ENCODE measurements at regions not wholly inside any gene's neighbourhood (a gene's known extent, or its start where the extent isn't known, plus 50 kb on each side); places are given as distances from the start of the nearest gene placed in this dataset.

DNA sequence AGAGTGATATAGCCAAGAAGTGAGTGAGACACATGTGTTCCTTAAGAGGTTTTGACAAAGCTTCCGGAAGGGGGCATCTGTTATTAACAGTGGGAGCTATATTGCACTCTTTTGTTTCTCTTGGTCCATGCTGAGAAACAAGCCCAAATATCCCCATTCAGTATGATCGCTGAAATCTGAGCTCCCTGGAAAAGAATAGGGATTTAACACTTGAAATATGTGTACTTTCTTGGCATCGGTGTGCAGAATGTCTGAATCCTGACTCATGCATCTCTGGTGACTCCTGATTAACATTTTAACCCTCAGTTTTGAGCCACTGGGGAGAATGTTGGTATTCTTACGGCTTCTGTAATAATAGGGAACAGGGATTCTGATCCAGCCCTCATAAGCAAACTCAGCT, 448.1 kb downstream of the TSN start:
- no peak for TF ChIP-seq POLR2A (IDR thresholded peaks at IDR 0.05)
- TF ChIP-seq, protein P1, sequence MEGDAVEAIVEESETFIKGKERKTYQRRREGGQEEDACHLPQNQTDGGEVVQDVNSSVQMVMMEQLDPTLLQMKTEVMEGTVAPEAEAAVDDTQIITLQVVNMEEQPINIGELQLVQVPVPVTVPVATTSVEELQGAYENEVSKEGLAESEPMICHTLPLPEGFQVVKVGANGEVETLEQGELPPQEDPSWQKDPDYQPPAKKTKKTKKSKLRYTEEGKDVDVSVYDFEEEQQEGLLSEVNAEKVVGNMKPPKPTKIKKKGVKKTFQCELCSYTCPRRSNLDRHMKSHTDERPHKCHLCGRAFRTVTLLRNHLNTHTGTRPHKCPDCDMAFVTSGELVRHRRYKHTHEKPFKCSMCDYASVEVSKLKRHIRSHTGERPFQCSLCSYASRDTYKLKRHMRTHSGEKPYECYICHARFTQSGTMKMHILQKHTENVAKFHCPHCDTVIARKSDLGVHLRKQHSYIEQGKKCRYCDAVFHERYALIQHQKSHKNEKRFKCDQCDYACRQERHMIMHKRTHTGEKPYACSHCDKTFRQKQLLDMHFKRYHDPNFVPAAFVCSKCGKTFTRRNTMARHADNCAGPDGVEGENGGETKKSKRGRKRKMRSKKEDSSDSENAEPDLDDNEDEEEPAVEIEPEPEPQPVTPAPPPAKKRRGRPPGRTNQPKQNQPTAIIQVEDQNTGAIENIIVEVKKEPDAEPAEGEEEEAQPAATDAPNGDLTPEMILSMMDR (IDR thresholded peaks at IDR 0.05) = no peak

Data from gastroesophageal sphincter (tissue), 3 donors.